NCI-H128 (cell line): ENCODE measurements at regions not wholly inside any gene's neighbourhood (a gene's known extent, or its start where the extent isn't known, plus 50 kb on each side); places are given as distances from the start of the nearest gene placed in this dataset.

Source experiments
- DNase-seq: peaks from one replicate; lab custom pipeline; 2025; ENCODE audit not compliant: unreplicated experiment; lab: John Stamatoyannopoulos, UW

- no peak for DNase-seq
Measured at GRCh38 chr11:8796941-8797340, 114.0 kb upstream of the AKIP1 start.

DNA sequence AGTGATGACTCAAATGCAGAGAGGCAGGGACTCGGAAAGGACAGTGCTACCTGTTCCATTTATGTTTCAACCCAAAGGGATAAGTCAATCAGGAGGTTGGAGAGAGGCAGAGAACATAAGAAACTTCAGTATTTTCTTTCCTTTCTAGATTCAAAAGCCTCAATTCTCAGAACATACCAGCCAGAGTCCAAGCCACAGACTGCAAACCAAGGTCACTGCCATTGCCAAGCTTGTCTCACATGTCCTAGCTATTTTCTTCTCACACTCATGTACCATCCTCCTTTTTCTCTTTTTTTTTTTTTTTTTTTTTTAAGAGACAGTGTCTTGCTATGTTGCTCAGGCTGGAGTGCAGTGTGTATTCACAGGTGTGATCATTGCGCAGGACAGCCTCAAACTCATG is 111.7 kb upstream of the AKIP1 start:
- DNase-seq = no peak

DNA sequence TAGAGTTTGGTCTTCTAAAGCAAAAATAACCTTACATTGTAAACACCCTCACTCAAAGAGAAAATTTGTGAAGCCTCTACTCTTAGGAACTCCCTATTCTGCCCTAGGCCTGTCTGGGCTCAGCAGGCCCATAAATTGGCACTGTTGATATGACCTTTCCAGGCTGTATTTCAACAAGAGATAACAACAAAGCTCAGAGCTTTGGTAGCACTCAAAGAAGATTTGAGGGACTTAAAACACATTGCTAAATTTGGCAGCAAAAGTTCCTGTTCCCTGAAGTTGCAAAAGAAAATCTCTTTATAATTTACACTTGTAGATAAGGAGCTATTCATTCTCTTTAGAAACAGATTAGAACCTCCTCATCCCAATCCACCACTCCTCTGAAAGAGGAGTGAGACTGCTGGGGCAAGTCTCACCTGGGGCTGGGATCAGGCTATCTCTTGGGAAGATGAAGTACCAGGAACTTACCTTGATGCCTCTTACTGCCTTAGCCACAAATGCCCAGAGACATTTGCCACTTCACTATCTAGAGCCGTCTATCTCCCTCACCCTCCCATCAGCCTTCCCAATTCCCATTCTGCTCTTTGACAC is 110.4 kb upstream of the AKIP1 start:
- DNase-seq = no peak

GRCh38 chr11:8801121-8801520 is 109.9 kb upstream of the AKIP1 start:
- DNase-seq = no peak

DNA sequence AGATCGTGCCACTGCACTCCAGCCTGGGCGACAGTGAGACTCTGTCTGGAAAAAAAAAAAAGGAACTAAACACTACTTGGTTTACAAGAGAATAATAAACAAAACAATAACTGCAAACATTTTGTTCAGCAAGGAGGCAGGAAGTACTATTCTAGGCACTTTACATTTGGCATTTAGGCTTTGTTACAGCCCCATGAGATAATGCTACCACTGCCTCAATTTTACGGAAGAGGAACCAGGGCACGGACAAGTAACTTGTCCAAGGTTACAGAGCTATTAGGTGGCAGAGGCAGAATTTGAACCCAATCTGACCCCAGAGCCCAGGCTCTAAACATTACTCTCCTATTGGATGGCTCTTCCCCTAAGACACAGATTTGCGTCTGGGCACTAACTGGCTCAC is 108.7 kb upstream of the AKIP1 start:
- DNase-seq = no peak

GRCh38 chr11:8803973-8804372 is 107.0 kb upstream of the AKIP1 start:
- no peak for DNase-seq

- no peak for DNase-seq
Measured at GRCh38 chr11:8805296-8805695, 105.7 kb upstream of the AKIP1 start.

DNA sequence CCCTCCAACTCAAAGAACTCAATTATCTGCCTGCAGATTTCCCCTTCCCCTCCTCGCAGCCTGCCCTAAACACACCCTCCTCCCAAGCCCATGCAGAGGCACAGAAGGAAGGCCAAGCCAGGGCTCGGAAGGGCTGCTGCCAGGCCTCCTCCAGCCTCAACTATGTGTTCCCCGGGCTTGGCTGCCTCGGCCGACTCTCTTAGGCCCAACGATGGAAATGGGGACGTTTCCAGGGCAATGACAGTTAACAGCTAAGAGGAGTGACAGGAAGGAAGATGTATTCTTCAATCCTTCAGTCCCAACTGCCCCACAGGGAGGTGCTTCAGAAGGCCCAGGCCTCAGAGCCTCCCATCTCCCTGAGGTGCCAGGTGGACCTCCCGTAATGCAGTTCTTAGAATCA is 104.0 kb upstream of the AKIP1 start:
- no peak for DNase-seq

DNA sequence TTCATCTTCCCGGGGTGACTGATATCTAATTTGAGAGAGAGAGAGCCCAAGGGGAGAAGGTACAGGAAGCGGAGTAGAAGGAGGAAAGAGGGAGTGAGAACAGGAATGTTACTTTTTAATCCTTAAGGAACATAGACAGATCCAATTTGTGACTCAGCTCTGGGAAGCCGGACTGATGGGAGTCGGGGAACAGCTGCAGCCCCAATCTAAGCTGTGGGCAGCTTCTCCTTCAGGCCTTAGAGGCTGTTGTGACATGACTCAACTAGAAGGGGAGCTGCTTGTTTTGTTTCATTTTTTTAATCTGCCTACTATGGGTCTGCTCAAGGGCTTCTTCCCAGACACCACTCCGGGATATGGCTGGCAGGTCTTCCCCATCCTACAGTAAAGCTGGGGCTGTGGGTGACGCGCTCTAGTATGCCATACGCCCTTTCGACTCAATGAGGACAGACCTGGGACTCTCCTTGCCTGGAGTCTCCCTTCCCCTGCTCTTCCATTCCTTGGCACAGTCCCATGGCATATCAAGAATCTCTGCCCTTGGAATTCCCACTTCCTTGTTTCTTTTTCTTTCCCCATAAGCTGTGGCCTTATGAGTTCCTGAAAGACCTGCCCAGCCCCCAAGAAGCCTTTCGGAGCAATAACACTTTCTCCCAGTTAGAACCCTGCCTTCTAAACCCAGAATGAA is 103.3 kb upstream of the AKIP1 start:
- no peak for DNase-seq

- DNase-seq = no peak
Measured at GRCh38 chr11:8808226-8808585, 102.8 kb upstream of the AKIP1 start.

DNA sequence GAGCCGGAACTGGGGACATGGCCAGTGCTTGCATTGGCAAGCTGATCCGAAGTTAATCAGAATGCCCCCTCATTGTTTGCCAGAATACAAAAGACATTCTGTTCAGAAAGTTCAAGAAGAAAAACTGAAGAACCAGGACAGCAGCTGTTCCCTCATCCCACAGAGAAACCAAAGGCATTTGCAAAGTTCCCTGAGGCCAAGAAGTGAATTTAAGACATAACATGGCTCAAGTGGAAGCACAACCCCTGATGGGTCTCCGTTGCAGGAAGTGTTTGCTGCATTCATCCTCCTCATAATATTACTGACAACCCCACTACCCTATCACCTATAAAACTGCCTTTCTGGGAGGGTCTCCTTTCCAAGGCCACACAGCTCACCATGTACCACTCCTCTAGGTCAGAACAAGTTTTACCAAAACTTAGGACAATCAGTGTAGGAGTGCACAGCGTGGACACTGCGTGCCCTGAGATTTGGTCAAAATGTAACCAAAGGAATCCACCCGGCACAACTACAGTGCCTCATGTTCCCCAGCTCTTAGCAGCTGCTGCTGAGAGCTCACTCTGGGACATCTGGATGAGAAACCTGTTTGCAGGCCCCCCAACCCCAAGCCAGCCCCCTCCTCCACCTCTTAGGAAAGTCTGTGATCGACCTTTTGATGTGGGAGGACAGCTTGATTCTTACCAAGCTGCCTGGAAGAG is 101.6 kb upstream of the AKIP1 start:
- no peak for DNase-seq

DNA sequence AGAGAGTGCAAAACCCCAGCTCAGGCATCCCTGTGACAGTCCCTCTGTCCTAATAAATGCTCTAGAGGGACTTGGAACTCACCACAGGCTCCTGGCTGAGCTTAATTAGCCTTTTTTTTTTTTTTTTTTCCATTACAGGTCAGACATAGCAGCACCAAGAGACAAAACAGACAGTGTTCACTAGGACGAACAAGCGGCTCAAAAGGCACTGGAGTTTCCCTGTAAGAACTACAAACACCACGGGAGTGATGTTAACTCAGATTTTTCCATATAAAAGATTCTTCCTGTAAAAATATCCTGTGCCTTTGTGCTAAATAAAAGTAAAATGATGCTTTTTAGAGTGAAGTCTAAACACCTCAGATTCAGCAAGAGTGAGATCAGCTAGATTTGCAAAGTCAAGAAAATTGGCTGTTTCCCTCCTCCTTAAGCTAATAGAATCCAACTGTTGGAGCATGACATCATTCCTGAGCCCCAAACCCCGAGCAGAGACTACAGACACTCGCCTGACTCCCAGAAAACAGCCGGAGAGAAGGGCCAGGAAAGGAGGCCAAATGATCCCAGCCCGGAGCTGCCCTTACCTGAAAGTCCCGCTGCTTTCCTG is 101.0 kb upstream of the AKIP1 start:
- no peak for DNase-seq

DNA sequence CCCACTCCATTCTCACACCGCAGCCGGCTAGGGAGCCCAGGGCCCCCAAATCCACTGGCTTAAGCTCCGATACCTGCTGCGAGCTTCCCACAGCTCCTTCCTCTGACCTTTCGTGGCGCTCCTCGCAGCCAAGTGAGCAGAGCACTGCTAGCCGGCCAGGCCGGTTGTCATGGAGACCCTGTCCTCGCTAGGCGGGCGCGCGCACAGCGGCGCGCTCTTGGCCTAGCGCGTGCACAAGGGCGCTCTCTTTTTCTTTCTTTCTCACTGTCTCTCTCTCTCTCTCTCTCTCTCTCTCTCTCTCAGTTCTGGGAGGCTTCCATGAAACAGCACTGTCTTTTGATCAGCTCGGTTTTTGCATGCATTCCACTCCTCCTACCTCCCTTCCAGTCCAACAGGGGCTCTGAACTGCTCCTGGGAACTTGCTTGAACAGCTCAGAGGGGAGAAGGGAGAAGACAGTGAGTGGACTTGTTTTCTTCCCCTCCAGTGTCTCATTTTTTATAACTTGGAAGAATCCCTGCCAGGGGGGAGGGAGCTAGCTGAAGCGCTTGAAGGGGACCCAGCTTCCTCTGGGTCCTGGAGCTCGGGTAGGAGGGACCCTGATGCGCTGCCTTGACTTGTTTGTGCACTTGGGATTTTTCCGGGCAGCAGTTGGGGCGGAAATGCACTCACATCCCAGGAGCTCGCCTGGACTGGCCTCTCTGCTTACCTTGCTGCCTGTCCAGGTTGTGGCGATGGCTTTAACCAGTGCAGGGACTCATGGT is 100.3 kb upstream of the AKIP1 start:
- peak; percentile 41 for DNase-seq

DNA sequence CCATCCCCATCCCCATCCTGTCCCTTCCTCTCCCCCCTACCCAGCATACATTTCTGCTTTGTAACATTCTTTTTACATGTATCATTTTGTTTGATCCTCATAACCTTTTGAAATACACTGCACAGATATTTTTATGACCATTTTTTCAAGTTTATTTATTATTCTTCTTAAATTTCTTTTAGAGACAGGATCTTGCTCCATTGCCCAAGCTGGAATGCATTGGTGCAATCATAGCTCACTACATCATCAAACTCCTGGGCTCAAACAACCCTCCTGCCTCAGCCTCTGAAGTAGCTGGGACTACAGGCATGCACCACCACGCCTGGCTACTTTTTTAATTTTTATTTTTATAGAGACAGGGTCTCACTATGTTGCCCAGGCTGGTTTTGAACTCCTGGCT is 99.4 kb upstream of the AKIP1 start:
- no peak for DNase-seq

- no peak for DNase-seq
Measured at GRCh38 chr11:8812438-8812837, 98.6 kb upstream of the AKIP1 start.

- DNase-seq = no peak
Measured at GRCh38 chr11:8813658-8814057, 97.3 kb upstream of the AKIP1 start.

DNA sequence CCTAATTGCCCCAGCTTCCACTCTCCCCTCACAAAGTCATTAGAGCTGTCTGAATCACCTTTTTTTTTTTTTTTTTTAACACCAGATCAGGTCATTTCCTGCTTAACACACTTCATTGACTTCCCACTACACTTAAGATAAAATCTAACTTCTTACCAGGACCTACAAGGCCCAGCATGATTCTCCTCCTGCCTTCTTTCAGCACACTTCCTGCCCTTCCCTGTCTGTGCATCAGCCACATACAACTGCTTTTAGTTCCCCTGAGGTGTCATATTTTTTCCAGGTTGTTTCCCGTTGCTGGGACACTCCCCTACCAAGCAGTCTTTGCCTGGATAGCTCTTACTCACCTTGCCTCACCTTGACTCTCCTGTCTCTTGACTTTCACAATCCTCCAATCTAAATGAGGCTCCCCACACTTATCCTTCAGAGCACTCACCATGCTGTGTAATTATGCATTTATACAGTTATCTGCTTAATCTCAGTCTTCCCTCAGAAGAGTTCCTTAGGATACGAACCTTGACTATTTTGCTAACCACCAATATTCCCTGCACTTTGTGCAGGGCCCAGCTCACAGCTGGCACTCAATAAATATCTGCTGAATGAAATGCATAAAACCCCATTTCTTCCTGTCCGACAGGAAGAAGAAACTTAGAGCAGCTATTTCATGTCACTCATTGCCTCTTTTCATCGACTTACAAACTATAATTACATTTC is 96.6 kb upstream of the AKIP1 start:
- DNase-seq = no peak

GRCh38 chr11:8814923-8815240 is 96.1 kb upstream of the AKIP1 start:
- no peak for DNase-seq

DNA sequence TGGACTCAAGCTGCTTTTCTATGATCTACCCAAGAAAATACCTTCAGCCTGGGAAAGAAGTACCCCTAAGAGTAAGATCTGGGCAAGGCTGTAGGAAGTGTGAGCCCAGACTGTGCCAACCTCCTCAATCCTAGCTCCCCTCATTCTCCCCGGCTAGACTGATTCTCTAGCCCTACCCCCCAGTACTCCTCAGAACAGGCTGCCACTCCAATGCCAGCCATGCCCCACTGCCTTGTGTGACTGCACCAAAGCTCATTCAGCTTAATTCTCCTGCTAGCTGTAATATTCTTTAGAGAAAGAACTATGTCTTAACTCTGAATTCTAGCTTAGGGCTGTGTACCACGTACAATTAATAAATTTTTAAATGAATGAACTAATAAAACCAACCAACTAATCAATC is 92.6 kb upstream of the AKIP1 start:
- no peak for DNase-seq

- DNase-seq = no peak
Measured at GRCh38 chr11:8820401-8820800, 90.6 kb upstream of the AKIP1 start.

GRCh38 chr11:8822469-8822868 is 88.5 kb upstream of the AKIP1 start:
- no peak for DNase-seq
